Mesothelial cell of epicardium (in vitro differentiated cells): ENCODE measurements at regions not wholly inside any gene's neighbourhood (a gene's known extent, or its start where the extent isn't known, plus 50 kb on each side); places are given as distances from the start of the nearest gene placed in this dataset.

Experiments
- DNase-seq, 2 experiments: peaks; one replicate each; pipeline ENCODE4 v3.0.0; 2021; ENCODE audit warnings: low spot score in 2 of 2; ENCODE audit not compliant: unreplicated experiment in 2 of 2
- H3K27ac Mint-ChIP-seq: 2 replicates; pipeline ENCODE4 v1.8.0; 2021; ENCODE audit warnings: mixed read lengths
- H3K27me3 Mint-ChIP-seq: 2 replicates; pipeline ENCODE4 v1.8.0; 2021; ENCODE audit warnings: low read depth, mixed read lengths
- H3K36me3 Mint-ChIP-seq: 2 replicates; pipeline ENCODE4 v1.8.0; 2021; ENCODE audit warnings: mixed read lengths
- H3K4me1 Mint-ChIP-seq: 2 replicates; pipeline ENCODE4 v1.8.0; 2021; ENCODE audit warnings: mixed read lengths
- H3K4me3 Mint-ChIP-seq: 2 replicates; pipeline ENCODE4 v1.8.0; 2021; ENCODE audit warnings: mild to moderate bottlenecking, moderate library complexity, mixed read lengths
- H3K9me3 Mint-ChIP-seq: 2 replicates; pipeline ENCODE4 v1.8.0; 2021; ENCODE audit warnings: mixed read lengths
- CTCF ChIP-seq: fragments of 200-600 bp; sonication (generic); IDR thresholded peaks from one replicate; pipeline ENCODE4 v1.5.0; 2021; ENCODE audit warnings: antibody characterized with exemption; ENCODE audit not compliant: unreplicated experiment

- Mint-ChIP-seq H3K4me1 (no peaks in the 10 kb centered on the region), H3K4me3 (no peak overlapping the region), H3K36me3 (no peaks in the 10 kb centered on the region), H3K27ac (no peak overlapping the region), H3K9me3 (peaks cover 20% of the 10 kb centered on the region), H3K27me3 (no peaks in the 10 kb centered on the region)
- no peak for TF ChIP-seq CTCF
- no peak for DNase-seq
These were observed 1764.4 kb downstream of the OTOL1 start for GRCh38 chr3:163261056-163261455.

- H3K27ac Mint-ChIP-seq = no peak overlapping the region
- DNase-seq = no peak
- TF ChIP-seq CTCF = no peak
- no peaks in the 10 kb centered on the region for H3K27me3 Mint-ChIP-seq
- no peaks in the 10 kb centered on the region for H3K36me3 Mint-ChIP-seq
- H3K4me3 Mint-ChIP-seq = no peak overlapping the region
- H3K9me3 Mint-ChIP-seq = no peaks in the 10 kb centered on the region
- H3K4me1 Mint-ChIP-seq = peaks cover 2% of the 10 kb centered on the region
These were observed 1721.7 kb downstream of the OTOL1 start for GRCh38 chr3:163218336-163218735.

- peaks cover 1% of the 10 kb centered on the region for H3K36me3 Mint-ChIP-seq
- DNase-seq = no peak
- no peaks in the 10 kb centered on the region for H3K27me3 Mint-ChIP-seq
- no peak overlapping the region for H3K27ac Mint-ChIP-seq
- no peak overlapping the region for H3K4me3 Mint-ChIP-seq
- H3K4me1 Mint-ChIP-seq = no peaks in the 10 kb centered on the region
- no peak for TF ChIP-seq CTCF
- H3K9me3 Mint-ChIP-seq = peaks cover 2% of the 10 kb centered on the region
These were observed 1717.2 kb downstream of the OTOL1 start for GRCh38 chr3:163213838-163214237.

GRCh38 chr3:163196815-163197374 lies 1700.3 kb downstream of the OTOL1 start:
- no peak overlapping the region for H3K4me3 Mint-ChIP-seq
- no peaks in the 10 kb centered on the region for H3K27me3 Mint-ChIP-seq
- H3K9me3 Mint-ChIP-seq = peaks cover 5% of the 10 kb centered on the region
- H3K27ac Mint-ChIP-seq = no peak overlapping the region
- no peak for TF ChIP-seq CTCF
- no peaks in the 10 kb centered on the region for H3K4me1 Mint-ChIP-seq
- no peak for DNase-seq
- H3K36me3 Mint-ChIP-seq = no peaks in the 10 kb centered on the region

- Mint-ChIP-seq H3K36me3 (no peaks in the 10 kb centered on the region), H3K9me3 (peaks cover 5% of the 10 kb centered on the region), H3K4me1 (no peaks in the 10 kb centered on the region), H3K27ac (no peak overlapping the region), H3K27me3 (no peaks in the 10 kb centered on the region), H3K4me3 (no peak overlapping the region)
- no peak for TF ChIP-seq CTCF
- DNase-seq = no peak
These were observed 1699.6 kb downstream of the OTOL1 start for GRCh38 chr3:163196245-163196644.
